HL-60 (cell line): ENCODE measurements at regions not wholly inside any gene's neighbourhood (a gene's known extent, or its start where the extent isn't known, plus 50 kb on each side); places are given as distances from the start of the nearest gene placed in this dataset.

Experiments used
- CTCF ChIP-seq: IDR thresholded peaks from one replicate; pipeline ENCODE4 v1.5.1; 2011; ENCODE audit warnings: low read length, control low read depth, inconsistent platforms; ENCODE audit not compliant: insufficient read depth
- GABPA ChIP-seq: IDR thresholded peaks from 2 replicates; pipeline ENCODE4 v1.6.1; 2012; ENCODE audit warnings: low read depth
- POLR2AphosphoS5 ChIP-seq: IDR thresholded peaks from 2 replicates; pipeline ENCODE4 v1.6.1; 2012; ENCODE audit warnings: low read depth
- REST ChIP-seq: IDR thresholded peaks from 2 replicates; pipeline ENCODE4 v1.6.1; 2012; ENCODE audit warnings: low read depth; ENCODE audit not compliant: insufficient replicate concordance
- SPI1 ChIP-seq: IDR thresholded peaks from 2 replicates; pipeline ENCODE4 v1.6.1; 2012; ENCODE audit warnings: low read depth, mild to moderate bottlenecking, borderline replicate concordance

- no peak for TF ChIP-seq CTCF
- TF ChIP-seq REST: no peak
- TF ChIP-seq GABPA: no peak
- no peak for TF ChIP-seq POLR2AphosphoS5
- no peak for TF ChIP-seq SPI1
These were observed 116.1 kb upstream of the IRX4 start for GRCh38 chr5:1998716-1999317.
